HG03066 (cell line): ENCODE measurements at regions not wholly inside any gene's neighbourhood (a gene's known extent, or its start where the extent isn't known, plus 50 kb on each side); places are given as distances from the start of the nearest gene placed in this dataset.
"Not testable (repeated sequence)": the region's sequence is repeated elsewhere in the genome, so short reads cannot be mapped to it uniquely, and the experiment has no call there.

Experiments
- ATAC-seq: cut with Tn5 transposase; IDR thresholded peaks from one replicate; pipeline ENCODE4 v1.9.1; 2021; ENCODE audit warnings: low read depth; ENCODE audit not compliant: unreplicated experiment

- ATAC-seq = not testable (repeated sequence)
Observed at GRCh38 chr12:126291987-126292386, 1226.8 kb downstream of the AACS start.

DNA sequence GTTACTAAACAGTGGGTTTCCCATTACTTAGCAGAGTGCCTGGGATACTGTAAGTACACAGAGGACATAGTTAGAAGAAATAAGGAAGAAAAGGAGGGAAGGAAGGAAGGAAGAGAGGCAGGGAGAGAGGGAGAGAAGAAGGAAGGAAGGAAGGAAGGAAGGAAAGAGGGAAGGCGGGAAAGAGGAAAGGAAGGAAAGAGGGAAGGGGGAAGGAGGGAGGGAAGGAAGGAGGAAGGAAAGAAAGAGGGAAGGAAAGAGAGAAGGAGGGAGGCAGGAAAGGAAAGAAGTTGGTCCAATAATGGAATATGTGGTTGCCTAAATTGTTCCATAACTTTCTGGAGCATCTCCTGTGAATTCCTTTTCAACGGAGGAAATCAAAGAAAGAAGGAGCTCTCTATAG, 1230.4 kb downstream of the AACS start:
- no peak for ATAC-seq

DNA sequence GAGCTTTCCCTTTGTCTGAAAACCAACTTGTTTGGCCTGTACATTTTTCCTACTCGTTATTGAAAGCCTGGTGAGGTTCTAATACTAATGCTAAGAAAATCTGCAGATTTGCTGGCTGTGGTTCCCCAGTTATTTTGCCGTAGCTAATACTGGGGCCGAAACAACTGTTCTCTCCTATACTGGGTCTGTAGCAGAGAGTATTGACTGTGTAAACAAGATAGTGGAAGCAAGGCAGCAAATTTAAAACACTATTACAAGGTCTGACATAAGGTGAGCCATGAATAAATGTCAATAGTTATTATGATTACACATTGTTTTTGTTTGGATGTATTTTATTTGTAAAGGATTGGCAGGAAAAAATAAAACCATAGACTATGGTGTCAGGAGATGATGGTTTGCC, 1244.0 kb downstream of the AACS start:
- ATAC-seq = no peak

DNA sequence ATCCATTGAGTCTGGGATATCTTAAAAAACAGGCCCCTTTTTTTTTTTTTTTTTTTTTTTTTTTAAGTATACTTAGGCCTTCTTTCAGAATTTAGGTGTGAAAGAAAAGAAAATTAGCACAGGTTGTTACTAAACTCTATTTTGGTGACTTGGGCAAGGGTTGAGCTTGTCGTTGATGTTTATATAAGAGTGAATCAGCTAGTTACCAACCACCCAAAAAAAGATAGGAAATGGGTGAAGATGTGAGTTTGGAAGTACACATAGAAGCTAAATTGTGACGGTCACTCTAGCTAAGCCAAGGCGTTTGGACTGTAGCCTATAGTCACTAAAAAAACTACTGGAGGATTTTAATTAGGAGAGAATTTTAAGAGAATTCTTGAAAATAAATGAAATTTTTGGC, 1247.2 kb downstream of the AACS start:
- no peak for ATAC-seq

- no peak for ATAC-seq
Observed at GRCh38 chr12:126316411-126316810, 1251.2 kb downstream of the AACS start.

DNA sequence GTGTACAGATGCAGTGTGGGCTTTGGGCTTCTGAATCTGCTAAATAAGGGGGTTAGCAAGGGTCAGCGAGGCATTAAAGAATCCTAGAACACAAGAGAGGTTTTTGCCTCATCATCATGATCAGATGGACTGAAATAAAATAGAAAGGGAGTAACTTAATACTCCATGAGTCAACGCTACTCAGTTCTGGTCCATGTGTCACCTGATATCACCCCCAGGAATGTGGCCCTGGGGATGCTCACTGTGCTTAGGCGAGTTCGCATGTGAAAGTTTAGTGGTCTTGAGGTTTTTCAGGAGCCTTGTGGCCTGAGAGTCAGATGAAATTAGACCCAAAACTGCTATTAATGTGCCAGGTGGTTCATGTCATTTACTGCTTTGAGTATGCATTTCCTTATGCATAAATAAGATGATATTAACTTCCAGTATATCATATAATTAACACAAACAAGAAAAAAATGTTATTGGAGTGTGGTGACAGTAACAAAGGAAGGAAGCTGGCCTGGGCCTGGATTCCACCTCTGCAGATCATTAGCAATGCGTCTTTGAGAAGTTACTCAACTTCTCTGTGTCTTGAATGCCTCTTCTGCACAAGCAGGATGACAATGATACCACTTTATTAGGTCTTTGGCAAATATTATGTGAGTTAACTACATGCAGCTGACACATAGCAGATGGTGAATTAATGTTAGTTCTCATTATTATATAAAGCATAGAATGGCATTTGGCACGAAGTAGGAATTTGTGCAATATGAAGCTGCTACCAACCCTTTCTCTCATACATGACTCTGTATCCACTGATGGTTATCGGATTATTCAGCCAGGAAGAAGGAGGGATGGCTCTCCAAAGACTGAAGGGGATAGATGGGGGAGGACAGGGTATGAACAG, 1272.6 kb downstream of the AACS start:
- no peak for ATAC-seq

DNA sequence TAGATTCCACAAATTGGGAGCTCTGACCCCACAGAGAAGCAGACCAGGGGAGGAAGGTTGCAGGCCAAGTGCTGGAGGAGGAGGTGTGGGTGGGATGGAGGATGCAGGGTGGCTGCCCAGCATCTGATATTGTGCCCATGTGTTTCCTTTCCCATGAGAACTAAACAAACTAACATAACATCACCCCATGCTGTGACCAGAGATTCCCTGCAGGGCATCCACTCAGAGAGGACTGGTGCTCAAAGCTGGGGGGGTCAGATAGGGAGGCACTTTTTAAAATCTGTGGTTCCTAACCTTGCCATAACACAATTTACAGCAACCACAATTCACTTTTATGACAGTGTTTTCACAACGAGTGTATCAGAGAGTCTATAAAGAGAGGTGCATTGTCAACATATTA, 1277.6 kb downstream of the AACS start:
- no peak for ATAC-seq

GRCh38 chr12:126343321-126343720, 1278.1 kb downstream of the AACS start:
- no peak for ATAC-seq

DNA sequence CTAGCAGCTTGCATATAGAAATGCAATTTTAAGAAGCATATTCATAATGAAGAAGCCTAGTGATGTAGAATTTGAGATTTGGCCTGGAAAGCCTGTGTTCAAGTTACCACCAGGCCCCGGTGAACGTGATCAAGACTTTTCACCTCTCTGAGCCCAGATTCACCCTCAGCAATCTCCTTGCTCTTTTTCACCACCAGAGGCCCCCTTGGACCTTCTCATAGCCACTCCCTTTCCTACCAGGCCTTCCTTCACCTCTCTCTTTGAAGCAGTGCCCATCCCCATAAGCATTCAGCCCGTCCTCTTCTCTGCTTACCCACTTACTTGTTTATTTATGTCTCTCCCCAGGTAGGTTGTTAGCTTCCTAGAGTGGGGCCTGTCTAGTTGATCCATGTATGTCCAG, 1280.9 kb downstream of the AACS start:
- no peak for ATAC-seq

DNA sequence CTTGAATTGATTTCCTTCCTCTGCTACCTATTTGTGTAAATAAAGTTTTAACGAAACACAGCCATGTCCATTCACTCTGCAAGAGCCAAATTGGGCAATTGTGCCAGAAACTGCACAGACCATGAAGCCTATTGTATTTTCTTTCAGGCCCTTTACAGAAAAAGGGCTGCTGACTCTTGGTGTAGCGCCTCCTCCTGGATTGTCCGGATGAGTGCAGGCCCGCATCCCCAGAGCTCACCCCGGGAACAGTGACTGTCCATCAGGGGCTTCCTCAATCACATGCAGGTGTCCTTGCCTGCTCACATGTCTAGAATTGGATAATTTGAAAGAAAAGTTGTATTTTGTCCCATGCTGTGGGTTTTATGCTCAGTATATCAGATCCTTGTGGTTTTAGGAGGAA, 1282.2 kb downstream of the AACS start:
- no peak for ATAC-seq

DNA sequence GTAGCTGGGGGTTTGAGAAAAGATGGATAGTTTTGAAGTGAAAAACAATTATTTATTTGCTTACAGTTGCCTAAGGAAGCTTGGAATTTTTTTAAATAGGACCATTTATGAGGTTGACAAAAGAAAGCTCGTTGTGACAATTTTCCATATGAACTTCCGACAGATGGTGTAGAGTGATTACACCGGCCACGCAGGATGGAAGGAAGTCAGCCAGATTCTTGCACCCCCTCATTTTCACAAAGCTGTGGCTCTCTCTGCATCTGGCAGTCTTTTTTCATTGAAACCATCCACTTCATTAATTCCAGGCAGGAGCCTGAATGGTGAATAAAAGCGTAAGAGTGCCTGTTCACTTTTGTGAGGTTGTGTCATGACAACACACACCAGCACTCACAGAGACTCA, 1284.1 kb downstream of the AACS start:
- no peak for ATAC-seq

GRCh38 chr12:126353604-126354003, 1288.4 kb downstream of the AACS start:
- no peak for ATAC-seq

DNA sequence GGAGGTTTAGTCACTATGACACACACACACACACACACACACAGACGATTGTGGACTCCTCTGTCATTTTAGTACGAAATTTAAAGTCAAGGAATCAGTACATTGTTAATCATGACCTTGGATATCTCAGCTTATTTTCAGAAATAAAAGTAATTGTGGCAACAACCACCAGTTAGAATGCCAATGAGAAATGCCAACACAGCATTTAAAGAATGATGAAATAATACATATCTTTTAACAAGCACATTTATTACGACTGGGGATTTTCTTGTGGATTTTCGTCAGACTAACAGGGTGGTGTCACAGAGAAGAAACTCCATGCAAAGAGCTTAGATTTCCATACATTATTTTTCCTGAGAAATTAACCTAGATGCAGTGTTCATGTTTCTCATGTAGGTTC, 1289.4 kb downstream of the AACS start:
- ATAC-seq = no peak

- ATAC-seq = no peak
Observed at GRCh38 chr12:126355346-126355745, 1290.1 kb downstream of the AACS start.

DNA sequence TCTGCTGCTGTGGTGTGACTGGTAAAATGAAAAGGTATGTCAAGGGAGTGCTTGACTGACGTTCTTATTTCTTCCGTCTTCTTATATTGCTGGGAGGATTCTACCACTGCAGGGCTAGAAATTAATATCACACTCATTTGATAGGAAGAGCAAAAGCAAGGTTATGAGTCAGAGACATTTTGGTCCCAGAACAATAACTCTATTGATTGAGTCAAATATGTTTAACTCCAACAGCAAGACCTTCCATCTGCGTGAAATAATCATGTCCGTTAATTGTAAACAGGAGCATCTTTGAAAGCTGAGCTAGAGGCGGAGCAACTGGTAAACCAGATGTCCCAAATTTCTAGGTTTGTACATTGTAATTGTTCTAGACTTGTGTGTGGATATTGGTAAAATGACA, 1293.6 kb downstream of the AACS start:
- no peak for ATAC-seq

DNA sequence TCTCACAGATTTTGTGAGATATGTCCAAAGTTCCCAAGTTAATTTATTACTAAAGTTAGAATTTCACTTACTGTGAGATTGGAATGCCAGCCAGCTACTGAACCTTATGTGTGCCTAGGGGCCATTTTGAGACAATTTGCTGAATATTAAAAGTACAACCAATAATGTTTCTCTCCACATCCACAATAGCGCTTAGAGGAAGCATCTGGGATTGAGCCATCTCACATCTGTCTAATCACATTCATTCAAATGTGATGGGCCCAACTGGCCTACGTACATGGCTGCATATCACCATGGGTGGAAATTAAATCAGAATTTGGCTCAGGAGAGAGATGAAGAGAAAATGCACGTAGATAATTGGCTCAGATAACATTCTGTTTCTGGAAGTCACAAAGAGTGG, 1294.0 kb downstream of the AACS start:
- no peak for ATAC-seq

- no peak for ATAC-seq
Observed at GRCh38 chr12:126361804-126362203, 1296.6 kb downstream of the AACS start.

DNA sequence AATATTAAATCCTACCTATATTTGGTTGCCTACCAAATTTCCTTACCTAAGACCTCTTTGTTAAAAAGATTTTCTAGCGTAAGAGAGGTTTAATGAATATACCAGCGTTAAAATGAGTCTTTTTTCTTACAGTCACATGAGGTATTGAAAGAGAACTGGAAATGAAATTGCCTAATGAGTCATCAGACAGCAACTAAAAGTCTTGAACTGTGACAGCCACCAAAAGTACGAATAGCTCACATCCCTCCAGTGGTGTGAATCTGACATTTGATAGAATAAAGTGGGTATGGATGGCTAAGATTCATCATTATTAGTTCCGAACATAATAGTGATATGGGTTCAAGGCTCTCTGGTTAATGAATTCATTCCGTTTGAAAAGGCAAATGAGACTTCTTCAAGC, 1297.3 kb downstream of the AACS start:
- no peak for ATAC-seq

GRCh38 chr12:126362964-126363363, 1297.7 kb downstream of the AACS start:
- no peak for ATAC-seq

DNA sequence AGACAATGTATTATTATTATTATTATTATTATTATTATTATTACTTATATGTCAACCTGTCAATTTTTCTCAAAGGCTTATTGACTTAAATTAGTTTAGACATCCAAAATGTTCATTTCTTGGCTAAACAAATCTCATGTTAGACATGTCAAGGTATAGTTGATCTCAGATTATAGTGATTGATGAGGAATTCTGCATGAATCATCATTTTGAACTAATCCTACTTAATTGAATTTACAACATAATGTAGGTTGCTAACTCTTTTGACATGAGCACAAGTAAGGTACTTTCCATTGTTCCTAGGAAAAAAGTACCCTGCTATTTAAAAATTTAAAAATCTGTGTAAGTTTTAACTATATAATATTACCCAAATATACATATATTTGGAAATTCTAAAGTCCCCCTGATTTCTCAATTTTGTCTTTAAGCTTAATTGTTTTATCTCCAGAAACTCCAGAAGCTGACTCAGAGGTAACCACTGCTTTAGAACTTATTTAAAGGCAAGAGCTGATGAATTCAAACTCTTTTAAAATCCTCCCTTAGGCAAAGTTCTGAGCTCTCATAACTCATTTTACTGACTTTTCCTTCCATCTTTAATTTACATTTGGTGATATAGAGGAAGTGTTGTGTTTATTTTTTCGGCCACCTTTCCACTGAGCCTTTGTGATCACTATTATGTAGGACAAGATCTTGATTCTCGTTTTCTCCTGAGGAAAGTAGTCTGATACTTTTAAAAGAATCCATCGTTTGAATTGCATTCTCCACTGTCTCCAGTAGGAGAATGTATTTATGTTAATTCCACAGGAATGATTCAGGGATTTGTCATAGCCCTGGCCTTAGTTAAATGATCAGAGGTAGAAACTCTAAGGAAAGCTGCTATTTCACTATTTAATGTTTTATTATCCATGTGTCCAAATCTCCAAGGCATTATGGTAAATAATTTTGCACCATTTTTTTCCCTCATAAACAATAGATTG, 1304.5 kb downstream of the AACS start:
- no peak for ATAC-seq

DNA sequence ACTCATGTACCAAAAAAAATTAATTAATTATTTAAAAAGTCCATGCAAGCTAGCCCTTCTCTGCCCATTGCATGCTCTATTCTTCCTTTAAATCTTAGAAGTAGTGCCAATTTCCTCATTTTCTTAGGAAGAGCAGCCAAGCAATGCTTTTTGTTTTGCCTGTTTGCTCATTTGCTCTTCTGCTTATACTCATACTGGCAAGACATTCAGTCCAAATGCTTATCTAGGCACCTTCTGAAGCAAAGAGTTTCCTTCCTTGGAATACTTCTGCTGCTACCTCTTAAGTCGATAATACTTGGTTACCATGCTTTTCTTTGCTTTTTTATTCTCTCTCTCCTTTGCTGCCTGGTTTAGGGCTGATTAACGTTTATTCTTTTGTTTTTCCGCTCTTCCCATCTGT, 1318.3 kb downstream of the AACS start:
- ATAC-seq = no peak
